ENCODE measurements at regions not wholly inside any gene's neighbourhood (a gene's known extent, or its start where the extent isn't known, plus 50 kb on each side); places are given as distances from the start of the nearest gene placed in this dataset.
"Not testable (repeated sequence)": the region's sequence is repeated elsewhere in the genome, so short reads cannot be mapped to it uniquely, and the experiment has no call there.

- H3K27ac ChIP-seq; H3K36me3 ChIP-seq; intact Hi-C loops (cut with DNase I); H3K9me3 ChIP-seq; ATAC-seq; H3K4me1 ChIP-seq; H3K4me3 ChIP-seq; DNase-seq: not testable (repeated sequence)
- H3K27me3 ChIP-seq: peaks cover 0 to 41% of the 10 kb centered on the region in 2 donors
These were observed 124.6 kb upstream of the SULF2 start for GRCh38 chr20:47909696-47910369.

GRCh38 chr20:47908361-47909035 is 123.2 kb upstream of the SULF2 start:
- H3K9me3 ChIP-seq; H3K4me3 ChIP-seq; intact Hi-C loops (cut with DNase I); DNase-seq; ATAC-seq; H3K27ac ChIP-seq; H3K36me3 ChIP-seq; H3K4me1 ChIP-seq: not testable (repeated sequence)
- H3K27me3 ChIP-seq: peaks cover 0 to 47% of the 10 kb centered on the region in 2 donors

GRCh38 chr20:47907951-47908350 is 122.7 kb upstream of the SULF2 start:
- peaks cover 0 to 47% of the 10 kb centered on the region in 2 donors for H3K27me3 ChIP-seq
- H3K4me1 ChIP-seq; intact Hi-C loops (cut with DNase I); DNase-seq; H3K36me3 ChIP-seq; H3K27ac ChIP-seq; H3K4me3 ChIP-seq; ATAC-seq; H3K9me3 ChIP-seq: not testable (repeated sequence)

GRCh38 chr20:47907031-47907675 is 121.9 kb upstream of the SULF2 start:
- H3K4me1 ChIP-seq: no peaks in the 10 kb centered on the region
- no peaks in the 10 kb centered on the region for H3K9me3 ChIP-seq
- no peak overlapping the region for H3K4me3 ChIP-seq
- no peaks in the 10 kb centered on the region for H3K36me3 ChIP-seq
- H3K27ac ChIP-seq: no peak overlapping the region
- intact Hi-C loops (cut with DNase I): no loop called here
- no peak for DNase-seq
- ATAC-seq: no peak
- no peak for TF ChIP-seq CTCF (IDR thresholded peaks at IDR 0.05)
- peaks cover 0 to 44% of the 10 kb centered on the region in 2 donors for H3K27me3 ChIP-seq

GRCh38 chr20:47906348-47906660 is 121.0 kb upstream of the SULF2 start:
- intact Hi-C loops (cut with DNase I): no loop called here
- ATAC-seq (no peak), DNase-seq (no peak)
- Histone ChIP-seq H3K27ac (no peak overlapping the region), H3K36me3 (no peaks in the 10 kb centered on the region), H3K4me3 (no peak overlapping the region), H3K4me1 (no peaks in the 10 kb centered on the region), H3K27me3 (peaks cover 0 to 36% of the 10 kb centered on the region in 2 donors), H3K9me3 (no peaks in the 10 kb centered on the region)
- TF ChIP-seq CTCF (IDR thresholded peaks at IDR 0.05): no peak

GRCh38 chr20:47905628-47906347 is 120.5 kb upstream of the SULF2 start:
- ATAC-seq (no peak), DNase-seq (no peak)
- Histone ChIP-seq H3K36me3 (no peaks in the 10 kb centered on the region), H3K9me3 (no peaks in the 10 kb centered on the region), H3K4me3 (no peak overlapping the region), H3K27ac (no peak overlapping the region), H3K4me1 (no peaks in the 10 kb centered on the region), H3K27me3 (peaks cover 0 to 36% of the 10 kb centered on the region in 2 donors)
- intact Hi-C loops (cut with DNase I): no loop called here
- no peak for TF ChIP-seq CTCF (IDR thresholded peaks at IDR 0.05)

GRCh38 chr20:47903009-47903408 is 117.7 kb upstream of the SULF2 start:
- intact Hi-C loops (cut with DNase I); H3K9me3 ChIP-seq; ATAC-seq; H3K36me3 ChIP-seq; H3K27ac ChIP-seq; H3K4me1 ChIP-seq; DNase-seq; H3K4me3 ChIP-seq: not testable (repeated sequence)
- H3K27me3 ChIP-seq: peaks cover 0 to 22% of the 10 kb centered on the region in 2 donors

- H3K4me1 ChIP-seq, H3K27ac ChIP-seq, H3K36me3 ChIP-seq, H3K4me3 ChIP-seq, ATAC-seq, H3K9me3 ChIP-seq, DNase-seq, H3K27me3 ChIP-seq: not testable (repeated sequence)
- intact Hi-C loops (cut with DNase I): loop anchor here in 1 of 2 donors (10.0 kb wide), 2 partner anchors 75 to 615 kb away; no protein-coding TSS in a partner anchor
These were observed 114.0 kb upstream of the SULF2 start for GRCh38 chr20:47899313-47899712.
